Ascending aorta (tissue), 2 donors: ENCODE measurements at regions not wholly inside any gene's neighbourhood (a gene's known extent, or its start where the extent isn't known, plus 50 kb on each side); places are given as distances from the start of the nearest gene placed in this dataset.

ENCODE experiments used
- DNase-seq, 2 donors: peaks; one replicate each; pipeline ENCODE4 v3.0.0-alpha.2; 2019; ENCODE audit warnings: low spot score in 2 of 2
- H3K27ac ChIP-seq, 2 donors: fragments of 200-600 bp; sonication (generic); one replicate each; pipeline ENCODE4 v1.5.1; 2016 to 2017; ENCODE audit warnings: mild to moderate bottlenecking in 1 of 2
- H3K27me3 ChIP-seq: fragments of 200-600 bp; sonication (generic); one replicate; pipeline ENCODE4 v1.5.1; 2017
- H3K36me3 ChIP-seq, 2 donors: fragments of 200-600 bp; sonication (generic); one replicate each; pipeline ENCODE4 v1.5.1; 2016
- H3K4me1 ChIP-seq, 2 donors: fragments of 200-600 bp; sonication (generic); one replicate each; pipeline ENCODE4 v1.5.1; 2016 to 2017; ENCODE audit warnings: mild to moderate bottlenecking in 1 of 2
- H3K4me3 ChIP-seq, 2 donors: fragments of 200-600 bp; sonication (generic); one replicate each; pipeline ENCODE4 v1.5.1; 2016 to 2017; ENCODE audit warnings: mild to moderate bottlenecking in 1 of 2
- H3K9me3 ChIP-seq, 2 donors: fragments of 200-600 bp; sonication (generic); one replicate each; pipeline ENCODE4 v1.5.1; 2016
- intact Hi-C: fragments of 100-400 bp; cut with DNase I; formaldehyde crosslinking; loops from one replicate; pipeline ENCODE4 v1.15.1; 2023
- TF ChIP-seq, protein P1 (sequence below), 3 experiments: fragments of 200-600 bp in 2 of 3; fragments of 450-650 bp in 1 of 3; sonication (generic) in 2 of 3; IDR thresholded peaks; one replicate each; pipeline ENCODE4 v1.5.1; 2016 to 2019; ENCODE audit warnings: antibody characterized with exemption in 3 of 3, mild to moderate bottlenecking in 1 of 3, moderate library complexity in 1 of 3

DNA sequence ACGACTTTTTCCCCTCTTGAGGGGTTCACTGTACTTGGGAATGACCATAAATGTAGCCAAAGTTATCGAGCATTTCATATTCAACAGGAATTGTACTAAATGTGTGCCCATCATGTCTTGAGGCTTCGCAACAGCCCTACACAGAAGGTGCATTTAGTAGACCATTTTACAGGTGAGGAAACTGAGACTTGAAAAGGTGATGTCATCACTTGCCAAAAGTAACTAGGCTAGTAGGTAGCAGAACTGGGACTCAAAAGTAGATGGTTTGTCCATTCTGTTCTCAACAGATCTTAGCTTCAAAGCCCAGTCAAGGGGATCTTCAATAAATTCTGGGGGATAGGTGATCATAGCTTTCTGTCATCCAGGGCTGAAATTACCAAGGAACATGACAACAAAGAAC, 782.2 kb downstream of the MED13L start:
- Histone ChIP-seq H3K4me3 (no peak overlapping the region), H3K9me3 (no peaks in the 10 kb centered on the region), H3K27ac (no peak overlapping the region), H3K4me1 (no peaks in the 10 kb centered on the region), H3K27me3 (no peaks in the 10 kb centered on the region), H3K36me3 (no peaks in the 10 kb centered on the region)
- TF ChIP-seq, protein P1, sequence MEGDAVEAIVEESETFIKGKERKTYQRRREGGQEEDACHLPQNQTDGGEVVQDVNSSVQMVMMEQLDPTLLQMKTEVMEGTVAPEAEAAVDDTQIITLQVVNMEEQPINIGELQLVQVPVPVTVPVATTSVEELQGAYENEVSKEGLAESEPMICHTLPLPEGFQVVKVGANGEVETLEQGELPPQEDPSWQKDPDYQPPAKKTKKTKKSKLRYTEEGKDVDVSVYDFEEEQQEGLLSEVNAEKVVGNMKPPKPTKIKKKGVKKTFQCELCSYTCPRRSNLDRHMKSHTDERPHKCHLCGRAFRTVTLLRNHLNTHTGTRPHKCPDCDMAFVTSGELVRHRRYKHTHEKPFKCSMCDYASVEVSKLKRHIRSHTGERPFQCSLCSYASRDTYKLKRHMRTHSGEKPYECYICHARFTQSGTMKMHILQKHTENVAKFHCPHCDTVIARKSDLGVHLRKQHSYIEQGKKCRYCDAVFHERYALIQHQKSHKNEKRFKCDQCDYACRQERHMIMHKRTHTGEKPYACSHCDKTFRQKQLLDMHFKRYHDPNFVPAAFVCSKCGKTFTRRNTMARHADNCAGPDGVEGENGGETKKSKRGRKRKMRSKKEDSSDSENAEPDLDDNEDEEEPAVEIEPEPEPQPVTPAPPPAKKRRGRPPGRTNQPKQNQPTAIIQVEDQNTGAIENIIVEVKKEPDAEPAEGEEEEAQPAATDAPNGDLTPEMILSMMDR (IDR thresholded peaks at IDR 0.05): no peak
- intact Hi-C loops: no loop called here
- no peak for DNase-seq

GRCh38 chr12:115492553-115492952, 784.9 kb downstream of the MED13L start:
- no peaks in the 10 kb centered on the region for H3K36me3 ChIP-seq
- no peak for DNase-seq
- intact Hi-C loops: no loop called here
- H3K27me3 ChIP-seq: no peaks in the 10 kb centered on the region
- no peaks in the 10 kb centered on the region for H3K9me3 ChIP-seq
- H3K27ac ChIP-seq: no peak overlapping the region
- TF ChIP-seq, protein P1 (IDR thresholded peaks at IDR 0.05): no peak
- no peak overlapping the region for H3K4me3 ChIP-seq
- H3K4me1 ChIP-seq: no peaks in the 10 kb centered on the region

- DNase-seq: no peak
- no peak overlapping the region for H3K27ac ChIP-seq
- H3K4me1 ChIP-seq: no peaks in the 10 kb centered on the region
- TF ChIP-seq, protein P1 (IDR thresholded peaks at IDR 0.05): no peak
- no peaks in the 10 kb centered on the region for H3K9me3 ChIP-seq
- intact Hi-C loops: no loop called here
- H3K36me3 ChIP-seq: no peaks in the 10 kb centered on the region
- H3K27me3 ChIP-seq: no peaks in the 10 kb centered on the region
- no peak overlapping the region for H3K4me3 ChIP-seq
These were observed 785.8 kb downstream of the MED13L start for GRCh38 chr12:115491511-115492250.

GRCh38 chr12:115489253-115489652, 788.2 kb downstream of the MED13L start:
- DNase-seq: no peak
- no peak overlapping the region for H3K4me3 ChIP-seq
- H3K4me1 ChIP-seq: no peaks in the 10 kb centered on the region
- H3K27me3 ChIP-seq: no peaks in the 10 kb centered on the region
- H3K36me3 ChIP-seq: no peaks in the 10 kb centered on the region
- TF ChIP-seq, protein P1 (IDR thresholded peaks at IDR 0.05): no peak
- no peak overlapping the region for H3K27ac ChIP-seq
- H3K9me3 ChIP-seq: no peaks in the 10 kb centered on the region
- intact Hi-C loops: no loop called here

DNA sequence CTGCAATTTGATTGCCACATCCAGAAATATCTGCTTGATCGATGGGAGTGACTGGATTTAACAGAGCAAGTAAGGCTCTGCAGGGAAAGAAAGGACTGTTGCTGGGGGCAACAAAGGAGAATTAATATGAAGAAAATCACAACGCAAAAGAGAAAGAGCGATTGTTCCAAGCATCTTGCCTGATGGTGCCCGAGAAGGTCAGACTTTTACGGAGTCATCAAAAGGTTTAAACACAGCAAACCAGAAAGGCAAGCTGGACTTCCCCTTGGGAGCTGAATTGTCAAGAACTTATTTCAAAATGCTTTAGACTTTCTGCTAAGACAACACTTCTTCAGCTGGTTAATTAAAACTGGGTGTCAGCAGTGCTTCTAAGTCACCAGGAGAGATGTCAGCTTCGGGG, 791.5 kb downstream of the MED13L start:
- Histone ChIP-seq H3K4me1 (no peaks in the 10 kb centered on the region), H3K9me3 (no peaks in the 10 kb centered on the region), H3K27ac (no peak overlapping the region), H3K4me3 (no peak overlapping the region), H3K36me3 (no peaks in the 10 kb centered on the region), H3K27me3 (no peaks in the 10 kb centered on the region)
- TF ChIP-seq, protein P1 (IDR thresholded peaks at IDR 0.05): no peak
- intact Hi-C loops: no loop called here
- DNase-seq: no peak

DNA sequence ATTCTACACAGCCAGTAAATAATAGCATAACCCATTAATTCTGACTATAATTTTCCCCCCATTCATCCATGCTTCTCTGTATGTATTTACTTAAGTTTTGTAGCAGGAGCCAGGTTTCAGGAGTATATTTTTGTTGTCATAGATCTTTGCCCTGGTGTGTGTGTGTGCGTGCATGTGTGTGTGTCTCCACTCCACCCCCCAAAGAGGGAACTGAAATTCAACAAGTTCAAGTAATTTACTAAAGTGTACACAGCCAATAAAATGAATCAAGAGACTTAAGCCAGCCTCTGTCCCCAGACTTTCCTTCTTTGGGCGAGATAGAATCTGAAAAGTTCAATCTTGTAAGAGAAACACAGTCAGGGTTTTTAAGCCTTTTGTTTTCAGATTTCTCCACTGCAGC, 792.0 kb downstream of the MED13L start:
- intact Hi-C loops: no loop called here
- no peaks in the 10 kb centered on the region for H3K27me3 ChIP-seq
- no peak overlapping the region for H3K4me3 ChIP-seq
- no peaks in the 10 kb centered on the region for H3K36me3 ChIP-seq
- DNase-seq: no peak
- TF ChIP-seq, protein P1 (IDR thresholded peaks at IDR 0.05): no peak
- no peaks in the 10 kb centered on the region for H3K9me3 ChIP-seq
- no peaks in the 10 kb centered on the region for H3K4me1 ChIP-seq
- no peak overlapping the region for H3K27ac ChIP-seq
